Renal cortical epithelial cell (primary cell): ENCODE measurements at regions not wholly inside any gene's neighbourhood (a gene's known extent, or its start where the extent isn't known, plus 50 kb on each side); places are given as distances from the start of the nearest gene placed in this dataset.
A peak's percentile ranks its signal among the peaks of the same experiment; 100 is the strongest.
"Not testable (repeated sequence)": the region's sequence is repeated elsewhere in the genome, so short reads cannot be mapped to it uniquely, and the experiment has no call there.

Experiments
- DNase-seq: peaks from one replicate; pipeline ENCODE4 v3.0.0-alpha.2; 2011; ENCODE audit warnings: low read depth

- no peak for DNase-seq
Measured at GRCh38 chr11:81574301-81574700, 1159.4 kb downstream of the FAM181B start.

DNA sequence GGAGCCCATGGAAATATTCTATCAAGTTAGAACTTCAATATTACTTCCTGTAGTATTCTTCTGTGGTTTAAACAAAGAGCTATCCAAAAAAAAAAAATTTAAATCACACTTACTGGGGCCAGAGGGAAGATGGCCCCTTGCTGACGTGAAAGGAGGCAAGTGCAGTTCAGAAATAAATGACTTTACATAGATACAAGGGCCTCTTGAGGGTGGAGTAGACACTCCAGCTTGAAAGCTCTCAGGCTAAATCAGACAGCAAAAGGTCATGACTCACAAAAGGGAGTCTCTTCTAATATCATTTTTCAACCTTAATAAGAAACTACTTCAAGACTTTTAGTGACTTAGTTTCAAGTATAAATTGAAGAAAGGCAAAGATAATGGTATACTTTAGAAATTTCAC is 1160.3 kb downstream of the FAM181B start:
- DNase-seq = no peak

- DNase-seq = no peak
Measured at GRCh38 chr11:81570669-81571068, 1163.0 kb downstream of the FAM181B start.

DNA sequence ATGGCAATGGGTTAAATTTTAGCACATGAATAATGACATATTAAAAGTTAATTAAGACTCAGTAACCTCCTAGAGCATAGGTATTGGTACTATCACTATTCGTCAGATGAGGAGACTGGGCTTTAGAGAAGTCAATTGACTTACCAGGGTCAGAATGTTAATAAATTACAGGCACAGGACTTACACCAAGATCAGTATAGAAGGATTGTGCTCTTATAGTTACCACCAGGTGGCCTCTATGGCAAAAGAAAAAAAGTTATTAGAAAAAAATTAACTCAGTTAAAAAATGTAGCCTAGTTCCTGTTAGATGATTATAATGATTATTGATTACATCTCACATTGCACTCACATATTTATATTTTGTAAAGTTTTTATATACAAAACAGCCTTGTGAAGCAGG is 1163.7 kb downstream of the FAM181B start:
- no peak for DNase-seq

DNA sequence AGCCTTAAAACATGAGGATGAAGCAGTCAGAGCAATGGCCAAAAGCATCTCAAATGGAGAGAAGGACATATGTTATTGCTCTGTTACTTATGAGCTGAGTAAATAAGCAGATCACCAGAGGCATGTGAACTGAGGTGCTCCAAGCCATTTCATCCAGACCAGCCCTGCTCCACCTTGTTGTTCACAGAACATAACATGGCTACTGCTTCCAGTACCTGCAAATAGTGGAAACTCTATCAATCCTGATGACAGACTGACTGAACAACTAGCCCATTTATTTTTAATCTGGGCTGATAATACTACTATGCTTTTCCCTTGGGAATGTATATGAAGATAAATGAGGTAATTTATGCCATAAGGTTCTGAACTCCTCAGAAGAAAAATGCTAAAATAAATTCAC is 1164.7 kb downstream of the FAM181B start:
- DNase-seq = no peak

- DNase-seq = no peak
Measured at GRCh38 chr11:81548123-81548522, 1185.5 kb downstream of the FAM181B start.

DNA sequence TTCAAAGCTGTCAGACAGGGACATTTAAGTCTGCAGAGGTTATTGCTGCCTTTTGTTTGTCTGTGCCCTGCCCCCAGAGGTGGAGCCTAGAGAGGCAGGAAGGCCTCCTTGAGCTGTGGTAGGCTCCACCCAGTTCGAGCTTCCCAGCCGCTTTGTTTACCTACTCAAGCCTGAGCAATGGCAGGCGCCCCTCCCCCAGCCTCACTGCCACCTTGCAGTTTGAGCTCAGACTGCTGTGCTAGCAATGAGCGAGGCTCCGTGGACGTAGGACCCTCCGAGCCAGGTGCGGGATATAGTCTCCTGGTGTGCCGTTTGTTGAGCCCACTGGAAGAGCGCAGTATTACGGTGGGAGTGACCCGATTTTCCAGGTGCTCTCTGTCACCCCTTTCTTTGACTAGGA is 1193.9 kb downstream of the FAM181B start:
- DNase-seq = not testable (repeated sequence)

DNA sequence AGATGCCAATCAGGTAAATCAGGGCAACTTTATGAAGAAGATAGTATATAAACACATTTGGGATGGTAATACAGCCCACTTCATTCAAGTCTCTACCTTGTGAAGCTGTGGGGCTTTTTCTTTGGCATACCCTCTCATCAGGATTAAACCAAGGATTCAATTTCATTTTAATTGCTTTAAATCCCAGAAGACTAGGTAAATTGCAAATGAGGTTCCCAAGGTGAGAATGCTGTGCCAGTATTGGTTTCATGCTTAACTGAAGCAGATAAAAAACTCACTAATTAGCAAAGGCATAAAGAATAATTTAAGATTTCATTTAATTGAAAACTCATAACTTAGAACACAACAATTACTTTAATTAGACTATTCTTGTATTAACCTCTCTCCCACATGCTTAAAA is 1218.1 kb downstream of the FAM181B start:
- DNase-seq = no peak

GRCh38 chr11:81497202-81497804 is 1236.4 kb downstream of the FAM181B start:
- DNase-seq = peak; percentile 52

DNA sequence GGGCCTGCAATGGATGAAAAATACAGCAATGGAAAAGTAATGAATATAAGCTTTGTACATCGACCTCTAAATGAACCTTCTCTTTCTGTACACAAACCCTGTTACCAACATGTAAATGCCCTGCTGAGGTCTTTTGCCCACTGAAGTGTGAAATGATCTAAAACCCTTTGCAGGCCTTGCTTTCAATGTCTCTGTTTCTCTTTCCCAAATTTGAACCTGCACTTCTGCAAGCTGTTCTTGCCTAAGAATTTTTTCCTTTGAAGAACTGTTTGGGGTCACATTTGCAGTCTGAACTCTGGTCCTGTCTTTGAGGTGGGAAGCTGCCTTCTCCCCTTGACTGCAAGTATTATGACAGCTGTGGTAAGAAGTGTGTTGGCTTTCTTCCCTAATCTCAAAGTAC is 1237.1 kb downstream of the FAM181B start:
- DNase-seq = peak; percentile 50

DNA sequence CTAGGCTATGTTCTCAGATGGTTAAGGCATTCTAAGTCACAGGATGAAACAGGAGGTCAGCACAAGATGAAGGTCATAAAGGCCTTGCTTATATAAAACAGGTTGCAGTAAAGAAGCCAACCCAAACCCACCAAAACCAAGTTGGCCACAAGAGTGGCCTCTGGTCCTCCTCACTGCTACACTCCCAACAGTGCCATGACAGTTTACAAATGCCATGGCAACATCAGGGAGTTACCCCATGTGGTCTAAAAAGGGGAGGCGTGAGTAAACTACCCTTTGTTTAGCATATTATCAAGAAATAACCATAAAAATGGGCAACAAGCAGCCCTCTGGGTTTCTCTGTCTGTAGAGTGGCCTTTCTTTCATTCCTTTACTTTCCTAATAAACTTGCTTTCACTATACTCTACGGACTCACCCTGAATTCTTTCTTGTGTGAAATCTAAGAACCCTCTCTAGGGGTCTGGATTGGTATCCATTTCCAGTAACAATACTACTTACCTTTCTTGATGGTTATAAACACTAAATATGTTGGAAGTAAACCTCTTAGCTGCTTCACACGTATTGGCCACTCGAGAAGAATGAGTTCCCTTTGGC is 1237.9 kb downstream of the FAM181B start:
- DNase-seq = no peak

GRCh38 chr11:81494431-81494830 is 1239.2 kb downstream of the FAM181B start:
- DNase-seq = no peak

GRCh38 chr11:81492923-81493445 is 1240.7 kb downstream of the FAM181B start:
- DNase-seq = no peak

GRCh38 chr11:81487109-81487508 is 1246.6 kb downstream of the FAM181B start:
- DNase-seq = peak; percentile 27

DNA sequence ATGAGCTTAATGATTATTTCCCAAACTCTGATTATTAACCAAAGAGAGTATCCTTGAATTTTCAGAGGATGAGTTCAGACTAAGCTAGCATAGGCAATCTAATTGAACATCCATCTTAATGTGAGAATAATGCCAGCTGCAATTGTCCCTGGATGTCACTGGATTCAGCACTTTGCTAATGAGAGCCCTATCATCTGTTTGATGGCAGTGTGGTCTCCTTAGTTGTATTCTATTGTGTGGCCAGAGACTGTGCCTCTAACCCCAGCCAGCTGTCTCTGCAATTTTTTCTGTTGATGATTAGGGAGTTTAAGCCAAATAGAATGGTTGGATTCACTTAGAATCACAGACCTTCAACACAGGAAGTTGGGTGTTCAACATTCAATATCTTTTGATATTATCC is 1249.5 kb downstream of the FAM181B start:
- no peak for DNase-seq

- no peak for DNase-seq
Measured at GRCh38 chr11:81477277-81477676, 1256.4 kb downstream of the FAM181B start.

DNA sequence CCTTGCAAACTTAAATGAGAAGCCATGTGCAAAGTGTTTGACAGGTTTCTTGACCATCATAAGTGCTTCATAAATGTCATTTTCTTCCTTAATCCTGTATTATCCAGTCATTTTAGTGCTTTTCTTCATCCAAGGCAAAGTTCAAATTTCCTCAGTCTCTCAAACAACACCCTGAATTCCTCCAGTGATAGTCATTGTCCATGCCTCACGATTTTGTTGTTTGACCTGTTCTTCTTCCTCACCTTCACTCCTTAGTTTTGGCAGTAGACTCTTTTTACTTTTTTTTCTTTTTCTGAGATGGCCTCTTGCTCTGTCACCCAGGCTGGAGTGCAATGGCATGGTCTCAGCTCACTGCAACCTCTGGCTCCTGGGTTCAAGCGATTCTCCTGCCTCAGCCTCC is 1257.3 kb downstream of the FAM181B start:
- DNase-seq = no peak

GRCh38 chr11:81472646-81473045 is 1261.0 kb downstream of the FAM181B start:
- no peak for DNase-seq

- DNase-seq = no peak
Measured at GRCh38 chr11:81470446-81470845, 1263.2 kb downstream of the FAM181B start.

DNA sequence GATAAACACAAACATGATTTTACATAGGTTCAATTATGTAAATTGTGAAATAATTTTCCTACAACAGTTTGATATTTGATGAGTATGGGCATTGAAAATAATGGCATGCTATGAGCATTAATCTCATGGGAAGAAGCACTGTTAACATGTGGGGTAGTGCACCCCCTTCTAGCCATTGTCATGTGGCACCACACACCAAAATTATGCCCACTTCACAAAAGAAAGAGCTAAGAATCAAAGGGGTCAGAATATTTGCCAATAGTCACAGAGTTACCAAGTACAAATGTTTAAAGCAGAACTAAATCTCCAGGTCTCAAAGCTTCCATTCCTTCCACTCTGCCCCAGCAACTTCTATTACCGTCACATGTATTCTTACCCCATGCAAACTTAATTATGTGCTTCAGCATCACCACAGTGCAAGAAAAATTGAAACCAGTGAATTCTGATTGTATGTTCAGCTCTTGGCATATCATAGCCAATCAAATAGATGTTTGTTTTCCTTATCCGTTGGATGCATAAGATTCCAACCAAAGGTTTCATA is 1273.8 kb downstream of the FAM181B start:
- DNase-seq = no peak

DNA sequence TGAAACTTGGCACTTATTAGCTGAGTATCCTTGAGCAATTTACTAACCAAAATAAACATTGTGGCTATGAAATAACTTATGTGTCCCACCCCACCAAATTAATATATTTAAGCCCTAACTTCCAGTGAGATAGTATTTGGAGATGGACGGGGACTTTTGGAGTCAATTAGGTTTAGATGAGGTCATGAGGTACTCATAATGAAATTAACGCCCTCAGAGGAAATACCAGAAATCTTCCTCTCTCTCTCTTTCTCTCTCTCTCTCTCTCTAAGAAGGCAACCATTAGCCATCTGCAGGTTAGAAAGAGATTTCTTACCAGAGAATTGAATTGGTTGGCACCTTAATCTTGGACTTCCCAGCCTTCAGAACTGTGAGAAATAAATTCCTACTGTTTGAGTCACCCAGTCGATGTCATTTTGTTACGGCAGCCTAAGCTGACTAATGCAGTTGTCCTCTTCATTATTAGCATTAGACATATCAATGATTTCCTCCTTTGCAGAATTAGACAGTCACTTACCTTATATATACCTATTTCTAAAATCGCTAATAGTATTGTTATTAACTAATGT is 1284.0 kb downstream of the FAM181B start:
- peak; percentile 58 for DNase-seq

GRCh38 chr11:81444297-81444696 is 1289.4 kb downstream of the FAM181B start:
- DNase-seq = no peak

DNA sequence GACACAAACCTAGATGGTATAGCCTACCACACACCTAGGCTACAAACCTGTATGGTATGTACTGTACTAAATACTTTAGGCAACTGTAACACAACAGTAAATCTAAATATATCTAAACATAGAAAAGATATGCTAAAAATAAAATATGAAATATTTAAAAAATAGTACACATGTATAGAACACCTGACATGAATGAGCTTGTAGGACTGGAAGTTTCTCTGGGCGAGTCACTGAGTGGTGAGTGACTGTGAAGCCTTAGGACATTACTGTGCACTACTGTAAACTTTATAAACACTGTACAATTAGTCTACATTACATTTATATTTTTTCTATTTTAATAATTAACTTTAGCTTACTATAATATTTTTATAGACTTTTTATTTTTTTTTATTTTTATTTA is 1301.3 kb downstream of the FAM181B start:
- DNase-seq = no peak
